Stimulated activated CD4-positive, alpha-beta T cell treated with anti-CD3 and anti-CD28 coated beads, TNF-alpha, amount 100 ng/mL, for 48 hours (primary cell): ENCODE measurements at regions not wholly inside any gene's neighbourhood (a gene's known extent, or its start where the extent isn't known, plus 50 kb on each side); places are given as distances from the start of the nearest gene placed in this dataset.

ENCODE experiments used
- DNase-seq, 3 donors: peaks; one replicate each; pipeline ENCODE4 v3.0.0-alpha.2; 2020; ENCODE audit warnings: low read depth in 3 of 3

DNA sequence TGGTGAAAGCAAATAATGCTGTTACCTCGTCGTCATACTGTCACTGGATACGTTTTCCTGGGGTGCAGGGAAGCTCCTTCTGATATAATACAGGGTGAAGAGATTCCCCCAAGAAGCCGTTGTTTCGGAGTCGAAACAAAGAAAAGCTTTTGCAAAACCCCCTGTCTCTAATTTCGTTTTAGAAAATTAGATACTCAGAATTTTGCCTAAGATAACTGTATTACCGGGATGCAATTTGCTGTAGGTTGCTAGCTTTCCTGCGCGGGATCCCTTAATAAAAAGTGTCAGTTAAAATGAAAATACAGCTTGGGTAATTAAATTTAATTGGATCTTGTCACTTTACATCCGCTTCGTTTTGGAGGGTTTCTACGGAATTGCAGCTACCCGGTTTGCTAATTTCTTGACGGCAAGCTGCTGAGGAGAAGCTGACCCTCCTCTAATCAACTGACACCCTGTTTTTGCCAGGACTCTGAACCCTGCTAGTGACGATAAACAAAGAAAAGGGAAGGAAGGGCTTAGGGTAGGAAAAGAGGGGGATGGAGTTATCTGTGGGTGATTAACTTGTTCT is 174.6 kb downstream of the SHOX start:
- DNase-seq, result no peak

DNA sequence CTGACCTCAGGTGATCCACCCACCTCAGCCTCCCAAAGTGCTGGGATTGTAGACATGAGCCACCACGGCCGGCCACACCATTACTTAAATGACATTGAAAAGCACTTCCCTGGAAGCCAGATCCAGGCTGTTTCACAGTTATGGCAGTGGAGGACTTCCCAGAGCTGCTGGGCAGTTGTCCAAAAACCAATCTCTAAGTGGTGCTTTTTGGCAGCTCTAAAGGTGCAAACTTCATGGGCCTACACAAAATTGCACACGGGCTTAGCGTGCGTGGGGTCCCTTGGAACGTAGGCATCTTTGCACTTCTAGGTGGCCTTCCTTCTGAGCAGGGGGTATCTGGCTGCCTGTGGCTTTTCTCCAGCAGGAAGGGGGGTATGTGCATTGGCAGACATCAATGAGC is 172.3 kb downstream of the SHOX start:
- no peak for DNase-seq

DNA sequence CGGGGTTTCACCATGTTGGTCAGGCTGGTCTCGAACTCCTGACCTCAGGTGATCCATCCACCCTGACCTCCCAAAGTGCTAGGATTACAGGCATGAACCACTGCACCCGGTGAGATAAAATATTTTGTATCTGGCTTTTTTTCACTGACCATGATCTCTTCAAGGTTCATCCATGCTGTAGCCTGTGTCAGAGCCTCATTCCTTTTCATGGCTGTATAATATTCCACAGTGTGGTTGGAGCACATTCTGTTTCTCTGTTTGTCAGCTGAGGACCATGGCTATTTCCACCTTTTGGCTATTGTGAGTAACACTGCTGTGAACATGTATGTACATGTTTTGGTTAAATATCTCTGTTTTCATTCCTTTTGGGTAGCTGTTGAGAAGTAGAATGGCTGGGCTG is 169.2 kb downstream of the SHOX start:
- DNase-seq, result no peak

DNA sequence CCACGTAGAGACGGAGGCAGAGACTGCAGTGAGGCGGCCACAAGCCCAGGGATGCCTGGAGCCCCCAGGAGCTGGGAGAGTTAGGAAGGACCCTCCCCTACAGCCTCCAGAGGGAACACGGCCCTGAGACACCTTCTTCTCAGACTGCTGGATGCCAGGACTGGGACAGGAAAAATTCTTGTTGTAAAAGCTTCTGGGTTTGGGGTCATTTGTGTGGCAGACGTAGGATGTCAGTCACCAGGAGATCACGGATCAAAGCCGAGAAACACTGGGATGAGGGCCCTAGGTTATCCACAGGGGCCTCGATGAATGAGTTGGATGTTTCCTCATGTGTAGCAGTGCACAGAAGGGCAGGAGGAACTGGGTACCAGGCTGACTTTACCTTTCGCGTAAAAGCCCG is 163.7 kb downstream of the SHOX start:
- DNase-seq, result no peak

DNA sequence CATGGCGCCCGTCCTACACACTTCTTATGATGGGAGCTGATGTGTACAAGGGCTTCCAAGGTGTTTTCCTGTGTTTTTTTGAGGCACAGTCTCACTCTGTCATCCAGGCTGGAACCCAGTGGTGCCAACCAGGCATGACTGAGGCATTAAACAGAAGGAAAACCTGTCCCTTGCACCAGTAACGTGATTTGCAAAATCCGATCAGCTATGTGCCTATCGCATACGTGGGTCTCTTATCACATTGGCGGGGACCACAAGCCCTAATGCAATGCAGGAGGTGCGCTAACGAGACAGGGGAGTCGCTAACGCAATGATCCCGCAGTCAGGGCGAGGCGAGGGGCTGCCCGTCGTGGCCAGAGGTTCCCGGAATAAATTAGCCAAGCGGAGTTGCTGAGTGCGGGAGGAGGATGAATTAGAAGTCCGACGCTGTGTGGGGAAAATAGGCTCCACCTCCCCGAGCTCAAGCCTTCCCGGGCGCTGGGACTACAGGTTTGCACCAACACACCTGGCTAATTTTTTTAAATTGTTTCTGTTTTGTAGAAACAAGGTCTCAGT is 162.7 kb downstream of the SHOX start:
- DNase-seq, result no peak

DNA sequence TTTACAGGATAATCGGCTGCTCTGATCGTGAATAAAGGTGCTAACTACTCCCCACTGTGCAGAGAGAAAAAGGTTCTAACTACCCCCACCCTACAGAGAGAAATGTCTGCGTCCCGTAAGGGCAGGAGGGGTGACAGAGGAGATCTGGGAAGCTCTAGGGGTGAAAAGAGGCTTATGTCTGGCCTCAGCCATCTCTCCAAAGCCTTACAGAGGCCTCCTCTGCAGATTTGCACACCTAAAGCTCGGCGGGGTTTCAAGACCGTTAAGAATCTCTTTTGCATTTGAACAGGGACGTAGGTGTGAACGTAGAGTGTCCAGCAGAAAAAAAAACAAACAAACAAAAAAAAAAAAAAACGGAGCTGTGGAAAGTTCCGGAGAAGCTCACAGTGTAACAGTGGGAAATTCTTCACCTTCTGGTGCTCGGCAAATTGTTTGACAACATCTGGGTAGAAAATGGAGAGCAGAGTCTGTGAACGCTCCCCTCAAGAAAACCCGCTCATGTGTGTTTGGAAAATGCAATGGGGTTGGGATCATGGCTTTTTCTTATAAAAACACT is 161.0 kb downstream of the SHOX start:
- DNase-seq, result no peak

DNA sequence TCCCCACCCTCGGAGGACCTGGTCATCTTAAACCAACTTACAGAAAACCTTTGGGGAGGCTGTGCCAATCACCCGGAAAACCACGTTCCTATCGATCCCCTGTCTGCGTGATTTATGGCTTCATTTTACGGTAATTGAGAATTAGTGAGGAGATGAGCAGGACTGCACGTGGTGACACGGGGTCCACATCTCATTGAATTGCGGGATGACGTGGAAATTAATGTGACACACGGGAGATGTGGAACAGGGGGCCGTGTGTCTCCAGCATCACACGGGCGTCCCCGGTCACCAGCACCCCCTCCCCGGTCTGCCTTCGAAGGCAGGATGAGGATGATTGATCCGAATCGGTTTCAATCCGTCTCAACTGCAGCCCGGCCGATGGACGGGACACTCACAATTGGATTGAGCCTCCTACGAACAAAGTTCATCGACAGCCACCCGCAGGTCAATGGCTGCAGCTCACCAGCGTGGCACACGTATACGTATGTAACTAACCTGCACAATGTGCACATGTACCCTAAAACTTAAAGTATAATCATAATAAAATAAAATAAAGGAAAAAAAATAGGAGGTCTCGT is 160.3 kb downstream of the SHOX start:
- no peak for DNase-seq

DNA sequence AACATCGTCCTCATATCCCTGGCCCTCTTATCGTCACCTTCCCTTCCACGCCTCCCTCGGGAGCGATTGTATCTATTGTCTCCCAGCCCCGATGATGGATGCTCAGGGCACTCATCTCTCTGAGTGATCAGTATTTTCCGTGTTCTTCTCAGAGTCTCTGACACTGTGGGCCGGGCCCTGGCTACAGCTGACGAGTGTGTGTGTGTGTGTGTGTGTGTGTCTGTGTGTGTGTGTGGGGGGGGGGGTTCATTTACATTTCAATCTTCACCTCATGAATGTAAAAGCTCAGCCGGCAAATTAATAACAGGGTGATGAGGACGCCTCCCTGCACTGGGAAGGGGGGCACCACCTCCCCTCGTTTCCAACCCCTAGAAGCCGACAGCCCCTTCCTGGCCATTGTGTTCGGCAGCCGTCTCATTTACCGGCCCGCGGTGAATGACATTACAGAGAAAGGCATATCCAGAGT is 159.5 kb downstream of the SHOX start:
- DNase-seq, result no peak

DNA sequence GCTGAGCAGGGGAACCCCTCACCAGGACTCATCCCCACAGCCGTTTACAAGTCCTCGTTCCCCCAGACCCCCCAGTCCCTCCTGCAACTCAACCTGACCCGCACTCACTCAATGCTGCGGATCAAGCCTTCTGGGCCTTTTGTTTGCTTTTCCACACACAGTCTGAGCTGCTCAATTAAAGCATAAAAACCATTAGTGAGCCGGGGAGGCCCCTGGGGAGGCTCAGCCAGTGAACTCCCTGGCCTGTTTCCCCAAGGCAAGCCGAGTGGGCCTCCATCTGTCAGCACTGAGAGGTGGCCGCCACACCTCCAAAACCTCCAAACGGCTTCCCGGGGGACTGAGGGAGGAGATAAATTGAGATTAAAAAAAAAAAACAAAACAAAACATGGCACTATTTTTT is 158.5 kb downstream of the SHOX start:
- DNase-seq, result no peak

DNA sequence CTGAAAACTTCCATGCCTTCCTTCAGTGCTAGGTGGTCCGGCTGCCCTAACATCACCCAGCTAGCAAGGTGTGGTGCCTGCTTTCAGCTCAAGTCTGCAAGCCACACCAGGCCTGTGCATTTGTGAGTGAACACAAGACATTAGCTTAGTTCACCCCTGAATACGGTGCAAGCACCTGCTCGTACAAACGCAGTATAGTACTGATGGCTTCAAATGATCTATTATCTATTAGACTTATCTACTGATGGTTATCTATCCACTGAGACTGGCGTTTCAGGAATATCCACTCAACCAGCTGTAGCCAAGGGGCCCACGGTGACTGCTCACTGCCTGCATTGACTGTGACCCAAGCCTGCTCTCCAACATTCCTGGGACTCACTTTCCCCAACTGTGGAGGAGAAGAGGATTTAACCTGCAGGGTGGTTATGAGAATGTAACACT is 155.9 kb downstream of the SHOX start:
- DNase-seq, result no peak

DNA sequence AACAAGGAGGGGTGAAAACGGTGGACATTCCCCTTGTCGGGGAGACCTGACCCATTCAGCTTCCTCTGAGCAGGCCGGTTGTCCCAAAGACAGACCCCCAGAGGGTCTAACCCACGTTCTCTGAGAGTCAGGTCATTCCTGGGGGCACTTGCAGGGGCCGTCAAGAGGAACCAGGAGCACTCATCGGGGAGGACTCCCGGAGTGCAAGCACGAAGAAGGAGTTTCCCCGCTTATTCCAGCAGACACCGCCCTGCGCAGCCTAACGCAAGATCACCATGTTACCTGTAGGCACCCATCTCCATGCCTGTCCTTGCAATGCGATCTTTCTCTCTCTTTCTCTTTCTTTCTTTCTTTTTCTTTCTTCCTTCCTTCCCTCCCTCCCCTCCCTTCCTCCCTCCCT is 154.2 kb downstream of the SHOX start:
- no peak for DNase-seq

DNA sequence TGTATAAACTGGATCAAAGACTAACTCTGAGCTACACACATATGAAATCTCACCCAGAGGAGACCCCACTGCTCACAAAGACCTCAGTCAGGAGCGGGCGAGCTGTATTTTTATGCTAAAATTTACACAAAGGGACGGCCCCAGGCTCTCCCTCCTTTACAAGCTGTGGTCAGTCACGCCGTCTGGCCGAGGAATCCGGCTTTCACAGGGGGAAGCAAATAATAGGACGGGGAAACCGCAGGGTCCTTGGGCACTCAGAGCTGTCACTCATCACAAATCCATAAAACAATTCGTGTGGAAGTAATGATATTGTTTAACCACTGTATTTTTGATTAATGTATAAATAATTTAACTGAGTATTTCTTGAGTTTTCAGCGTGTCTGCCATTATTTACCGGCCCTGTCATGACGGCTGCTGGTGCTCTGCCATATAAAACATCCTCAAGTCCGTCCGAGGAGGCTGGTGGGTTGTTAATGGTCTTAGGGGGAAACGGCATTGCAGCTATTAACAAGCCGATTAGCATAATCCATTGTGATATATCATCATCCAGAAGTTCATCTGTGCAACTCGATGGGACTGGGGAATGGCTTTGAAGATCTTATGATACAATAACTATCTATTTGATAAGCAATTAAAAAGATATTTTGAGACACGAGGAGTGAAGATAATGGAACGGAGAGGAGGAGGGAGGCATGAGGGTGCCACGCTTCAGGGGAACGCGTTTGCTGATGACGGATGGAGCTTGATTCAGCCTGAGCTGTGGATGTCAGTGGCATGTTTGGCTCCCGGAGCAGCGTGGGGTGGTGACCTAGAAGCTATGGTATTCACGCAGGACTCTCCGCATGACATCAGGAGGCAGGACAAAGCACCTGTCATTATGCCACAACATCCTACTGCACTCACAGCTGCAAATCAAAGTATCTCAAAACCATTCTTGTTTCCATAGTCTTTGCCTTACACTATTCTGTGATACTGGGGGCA is 150.9 kb downstream of the SHOX start:
- DNase-seq, result no peak

DNA sequence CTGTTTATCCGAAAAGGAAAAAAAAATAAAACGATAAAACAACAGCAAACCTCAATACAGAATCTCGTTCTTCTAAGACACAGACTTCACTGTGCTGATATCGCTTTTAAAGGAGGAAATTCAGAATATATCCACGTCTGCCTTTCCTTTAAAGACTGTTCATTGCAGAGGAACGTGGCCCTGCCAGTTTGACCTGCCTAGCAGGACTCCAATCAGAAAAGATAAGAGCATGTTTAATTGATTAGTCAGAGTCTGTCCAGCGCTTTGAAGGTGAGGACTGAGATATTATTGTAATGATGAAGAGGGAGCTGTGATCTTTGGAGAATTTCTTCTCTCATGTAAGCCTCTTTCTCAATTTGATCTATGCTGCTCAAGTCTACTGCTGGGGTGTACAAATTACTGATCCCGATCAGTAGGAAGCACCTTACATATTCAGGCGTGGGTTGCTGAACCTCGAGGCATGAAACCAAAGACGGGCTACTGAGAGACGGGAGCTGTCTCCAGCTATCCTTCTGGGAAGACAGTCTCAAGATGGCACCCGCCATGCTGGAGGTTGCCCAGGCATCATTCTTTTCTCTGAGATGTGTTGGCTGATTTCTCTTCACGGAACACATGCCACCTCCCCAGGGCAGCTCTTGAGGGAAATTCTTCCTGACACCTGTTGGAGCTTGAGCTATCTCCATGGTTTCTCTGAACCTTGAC is 146.1 kb downstream of the SHOX start:
- no peak for DNase-seq

DNA sequence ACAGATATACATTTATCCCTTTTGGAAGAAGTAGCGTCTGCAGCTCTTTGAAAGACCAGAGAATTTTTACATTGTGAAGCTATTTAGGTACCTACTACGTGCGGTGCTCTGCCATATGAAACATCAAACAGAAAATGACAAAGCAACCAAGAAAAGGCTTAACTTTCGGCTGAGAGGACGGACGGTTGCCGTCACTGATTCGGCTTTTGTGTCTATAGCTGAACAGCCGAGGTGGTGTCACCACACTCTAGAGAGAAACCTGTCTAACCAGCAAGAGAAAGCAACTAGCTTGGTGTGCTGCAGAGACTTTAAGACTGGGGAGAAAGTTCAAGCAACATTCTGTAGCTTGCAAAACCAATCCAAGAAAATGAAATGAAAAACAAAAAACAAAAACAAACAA is 145.5 kb downstream of the SHOX start:
- DNase-seq, result no peak

DNA sequence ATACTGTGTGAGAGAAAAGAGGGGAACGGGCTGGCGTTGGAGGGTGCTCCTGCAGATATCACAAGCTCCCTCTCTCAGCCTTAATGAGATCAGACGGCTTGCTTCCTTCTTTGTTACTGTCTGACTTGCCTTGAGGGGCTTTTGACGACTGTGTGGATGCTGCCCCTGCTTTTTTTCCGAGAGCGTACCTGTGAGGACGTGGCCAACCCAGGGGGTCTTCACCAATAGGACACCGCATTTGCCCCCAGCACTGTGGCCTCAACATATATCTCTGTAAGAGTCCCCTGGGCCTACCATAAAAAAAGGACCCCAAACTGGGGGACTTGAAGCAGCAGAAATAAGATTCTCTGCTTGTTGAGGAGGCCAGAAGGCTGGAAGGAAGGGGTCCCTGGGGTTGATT is 143.9 kb downstream of the SHOX start:
- DNase-seq, result no peak

DNA sequence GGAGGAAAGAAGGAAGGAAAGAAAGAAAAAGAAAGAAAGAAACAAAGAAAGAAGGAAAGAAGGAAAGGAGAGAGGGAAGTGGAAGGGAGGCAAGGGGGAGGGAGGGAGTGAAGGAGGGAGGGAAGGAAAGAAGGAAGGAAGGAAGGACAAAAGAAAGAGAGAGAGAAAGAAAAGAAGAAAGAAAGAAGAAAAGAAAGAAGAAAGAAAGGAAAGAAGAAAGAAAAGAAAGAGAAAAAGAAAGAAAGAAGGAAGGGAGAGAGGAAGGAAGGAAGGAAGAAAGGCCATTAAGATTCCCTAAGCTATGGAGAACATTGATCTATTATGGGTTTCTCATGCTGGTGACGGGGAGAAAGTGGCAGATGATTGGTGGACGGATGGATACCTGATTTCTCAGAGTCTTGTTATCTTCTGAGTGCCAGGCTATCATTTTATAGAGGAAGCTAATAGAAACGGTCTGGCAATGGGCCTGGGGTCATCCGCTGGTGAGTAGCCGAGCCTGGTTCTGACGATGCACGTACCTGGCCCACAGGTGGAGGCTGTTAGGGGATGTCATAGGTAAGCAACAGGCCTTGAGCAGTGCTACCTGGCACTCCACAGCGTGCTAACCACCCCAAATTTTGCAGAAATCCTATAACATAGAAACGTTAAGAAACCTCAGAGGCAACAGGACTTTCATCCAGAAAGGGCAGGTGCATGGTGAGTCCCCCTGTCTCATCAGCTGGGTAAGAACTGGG is 142.9 kb downstream of the SHOX start:
- DNase-seq, result no peak

DNA sequence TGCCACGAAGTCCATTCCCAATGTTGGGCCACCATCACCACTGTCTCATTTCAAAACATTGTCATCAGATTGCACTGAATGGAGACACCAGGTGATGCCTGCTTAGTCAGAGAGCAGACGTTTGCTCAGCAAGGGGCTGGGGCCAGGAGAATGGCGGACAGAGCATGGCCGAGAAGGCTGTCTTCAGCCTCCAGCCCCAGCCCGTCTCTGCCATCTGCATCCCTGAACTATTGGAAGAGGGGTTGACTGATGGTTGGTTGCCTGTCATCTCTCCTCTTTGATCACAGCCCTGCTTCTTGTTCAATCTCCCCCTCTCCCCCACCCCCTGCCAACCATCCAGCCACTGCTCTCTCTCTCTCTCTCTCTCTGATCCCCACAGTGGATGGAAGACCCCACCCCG is 140.9 kb downstream of the SHOX start:
- no peak for DNase-seq

DNA sequence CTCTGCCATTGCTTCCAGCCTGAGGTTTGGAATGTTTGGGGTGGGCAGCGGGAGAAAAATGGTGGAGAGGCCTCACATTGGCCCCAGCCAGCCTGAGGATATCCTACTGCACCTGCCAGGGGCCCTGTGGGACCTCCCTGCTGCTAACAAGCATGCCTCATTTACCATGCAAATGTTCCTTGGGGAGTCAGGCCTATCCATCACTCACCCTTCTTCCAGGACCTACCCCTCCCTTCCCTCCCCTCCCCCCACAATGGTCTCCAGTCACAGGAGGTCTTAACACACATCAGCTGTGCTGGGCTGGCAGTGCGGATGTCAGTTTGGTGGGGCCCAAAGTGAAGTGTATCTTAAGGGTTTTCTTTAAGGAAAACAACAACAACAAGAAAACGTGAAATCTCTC is 139.2 kb downstream of the SHOX start:
- DNase-seq, result no peak

DNA sequence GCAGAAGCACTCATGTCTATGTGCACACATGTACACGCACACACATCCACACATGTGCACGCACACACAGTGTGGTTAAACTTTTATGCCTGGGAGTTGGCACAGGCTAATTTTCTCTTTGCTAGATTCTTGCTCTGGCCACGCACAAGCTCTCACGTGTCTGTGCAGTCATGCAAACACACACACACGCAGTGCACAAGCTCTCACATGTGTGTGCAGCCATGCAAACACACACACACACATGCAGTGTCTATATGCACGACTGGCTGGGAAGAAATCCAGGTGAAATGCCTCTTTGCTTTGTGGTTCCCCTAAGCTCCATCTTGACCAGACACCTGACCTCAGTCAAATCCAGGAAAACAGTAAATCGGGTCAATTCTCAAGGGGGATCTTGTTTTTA is 138.0 kb downstream of the SHOX start:
- DNase-seq, result no peak

DNA sequence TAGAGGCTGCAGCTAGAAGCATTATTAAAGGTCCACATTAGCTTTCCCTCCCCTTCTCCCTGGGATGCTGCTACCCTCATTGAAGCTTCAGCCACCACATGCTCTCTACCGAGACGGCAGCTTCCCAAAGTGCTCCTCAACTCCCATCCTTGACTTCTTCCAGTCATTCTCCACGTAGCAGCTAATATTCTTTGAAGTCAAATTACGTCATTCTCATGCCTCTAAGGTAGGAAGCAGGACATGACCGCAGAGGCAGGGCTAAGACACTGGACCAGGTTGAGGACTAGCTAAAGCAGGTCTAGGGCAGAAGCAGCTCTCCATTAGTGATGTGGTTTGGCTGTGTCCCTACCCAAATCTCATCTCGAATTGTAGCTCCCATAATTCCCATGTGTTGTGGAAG is 128.3 kb downstream of the SHOX start:
- no peak for DNase-seq

DNA sequence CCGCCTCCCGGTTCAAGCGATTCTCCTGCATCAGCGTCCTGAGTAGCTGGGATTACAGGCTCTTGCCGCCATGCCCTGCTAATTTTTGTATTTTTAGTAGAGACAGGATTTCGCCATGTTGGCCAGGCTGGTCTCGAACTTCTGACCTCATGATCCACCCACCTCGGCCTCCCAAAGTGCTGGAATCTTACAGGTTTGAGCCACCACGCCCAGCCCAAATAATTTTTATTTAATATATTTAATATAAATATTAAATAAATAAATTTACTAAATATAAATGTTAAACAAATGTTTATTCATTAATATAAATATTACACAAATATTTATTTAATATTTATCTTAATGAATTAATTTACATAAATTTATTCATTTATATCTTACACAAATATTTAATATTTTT is 120.2 kb downstream of the SHOX start:
- DNase-seq, result no peak
